ENCODE measurements at regions not wholly inside any gene's neighbourhood (a gene's known extent, or its start where the extent isn't known, plus 50 kb on each side); places are given as distances from the start of the nearest gene placed in this dataset.

GRCh38 chr2:12855508-12855907, 138.8 kb downstream of the TRIB2 start:
- Histone ChIP-seq H3K9ac (ENCODE audit: low read length) (no peak overlapping the region), H3K27ac (ENCODE audit: low read length) (no peak overlapping the region), H3K9me3 (ENCODE audit: low read length) (no peaks in the 10 kb centered on the region), H2AFZ (ENCODE audit: low read length) (no peak overlapping the region), H3K36me3 (ENCODE audit: insufficient read depth, low read length) (no peaks in the 10 kb centered on the region), H4K20me1 (ENCODE audit: insufficient read depth, low read depth, low read length) (no peaks in the 10 kb centered on the region), H3K4me2 (ENCODE audit: low read depth, low read length, poor library complexity, severe bottlenecking) (no peak overlapping the region), H3K4me1 (ENCODE audit: low read length) (no peaks in the 10 kb centered on the region), H3K27me3 (ENCODE audit: low read length) (no peaks in the 10 kb centered on the region), H3K4me3 (ENCODE audit: low read length) (no peak overlapping the region), H3K9me2 (replicated peaks; ENCODE audit: insufficient read depth, low read length) (no peaks in the 10 kb centered on the region), H3K79me2 (ENCODE audit: low read length) (no peaks in the 10 kb centered on the region)
- DNase-seq: no peak

GRCh38 chr2:12856934-12857601, 140.3 kb downstream of the TRIB2 start:
- H3K4me3 ChIP-seq (ENCODE audit: low read length): no peak overlapping the region
- no peaks in the 10 kb centered on the region for H3K36me3 ChIP-seq (ENCODE audit: insufficient read depth, low read length)
- H3K79me2 ChIP-seq (ENCODE audit: low read length): no peaks in the 10 kb centered on the region
- no peaks in the 10 kb centered on the region for H3K9me3 ChIP-seq (ENCODE audit: low read length)
- H4K20me1 ChIP-seq (ENCODE audit: insufficient read depth, low read depth, low read length): no peaks in the 10 kb centered on the region
- no peak overlapping the region for H3K9ac ChIP-seq (ENCODE audit: low read length)
- H3K27me3 ChIP-seq (ENCODE audit: low read length): no peaks in the 10 kb centered on the region
- no peak overlapping the region for H3K27ac ChIP-seq (ENCODE audit: low read length)
- no peaks in the 10 kb centered on the region for H3K4me1 ChIP-seq (ENCODE audit: low read length)
- no peaks in the 10 kb centered on the region for H3K9me2 ChIP-seq (replicated peaks; ENCODE audit: insufficient read depth, low read length)
- no peak for DNase-seq
- no peak overlapping the region for H3K4me2 ChIP-seq (ENCODE audit: low read depth, low read length, poor library complexity, severe bottlenecking)
- H2AFZ ChIP-seq (ENCODE audit: low read length): no peak overlapping the region

DNA sequence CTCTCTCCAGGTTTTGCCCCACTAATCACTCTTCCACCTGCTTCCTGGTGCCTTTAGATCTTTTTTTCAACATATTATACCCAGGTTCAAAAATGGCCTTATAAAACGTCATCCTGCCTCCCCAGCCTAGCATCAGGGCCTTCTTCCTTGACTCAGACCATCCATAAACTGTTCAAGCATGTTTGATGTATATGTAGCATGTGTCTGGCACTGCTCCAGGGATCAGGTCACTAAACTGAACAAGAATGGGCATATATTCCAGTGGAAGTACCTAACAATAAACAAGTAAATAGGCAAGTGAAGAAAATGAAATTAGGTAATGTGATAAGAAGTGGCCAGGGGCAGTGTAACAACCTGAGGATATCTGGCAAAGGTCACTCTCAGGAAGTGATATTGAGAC, 141.2 kb downstream of the TRIB2 start:
- no peaks in the 10 kb centered on the region for H3K9me3 ChIP-seq (ENCODE audit: low read length)
- no peaks in the 10 kb centered on the region for H3K9me2 ChIP-seq (replicated peaks; ENCODE audit: insufficient read depth, low read length)
- no peak overlapping the region for H3K4me2 ChIP-seq (ENCODE audit: low read depth, low read length, poor library complexity, severe bottlenecking)
- no peaks in the 10 kb centered on the region for H3K27me3 ChIP-seq (ENCODE audit: low read length)
- H3K79me2 ChIP-seq (ENCODE audit: low read length): no peaks in the 10 kb centered on the region
- no peak overlapping the region for H3K9ac ChIP-seq (ENCODE audit: low read length)
- H3K4me1 ChIP-seq (ENCODE audit: low read length): no peaks in the 10 kb centered on the region
- no peak for DNase-seq
- H2AFZ ChIP-seq (ENCODE audit: low read length): no peak overlapping the region
- no peaks in the 10 kb centered on the region for H3K36me3 ChIP-seq (ENCODE audit: insufficient read depth, low read length)
- no peak overlapping the region for H3K27ac ChIP-seq (ENCODE audit: low read length)
- no peaks in the 10 kb centered on the region for H4K20me1 ChIP-seq (ENCODE audit: insufficient read depth, low read depth, low read length)
- H3K4me3 ChIP-seq (ENCODE audit: low read length): no peak overlapping the region

DNA sequence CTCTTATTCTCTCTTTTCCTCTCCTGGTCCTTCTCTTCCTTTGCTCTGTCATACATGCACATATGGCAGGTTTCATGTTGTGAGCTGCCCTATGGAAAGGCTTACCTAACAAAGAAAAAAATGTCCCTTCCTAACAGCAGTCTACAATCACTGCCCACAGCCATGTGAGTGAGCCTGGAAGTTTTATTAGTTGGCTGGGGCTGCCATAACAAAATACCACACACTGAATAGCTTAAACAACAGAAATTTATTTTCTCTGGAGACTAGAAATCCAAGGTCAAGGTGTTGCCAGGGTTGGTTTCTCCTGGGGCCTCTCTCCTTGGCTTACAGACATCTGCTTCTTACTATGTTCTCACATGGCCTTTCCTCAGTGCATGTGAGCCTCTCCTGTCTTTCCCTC, 142.1 kb downstream of the TRIB2 start:
- Histone ChIP-seq H3K27ac (ENCODE audit: low read length) (no peak overlapping the region), H3K9ac (ENCODE audit: low read length) (no peak overlapping the region), H3K36me3 (ENCODE audit: insufficient read depth, low read length) (no peaks in the 10 kb centered on the region), H3K4me3 (ENCODE audit: low read length) (no peak overlapping the region), H2AFZ (ENCODE audit: low read length) (no peak overlapping the region), H3K9me3 (ENCODE audit: low read length) (no peaks in the 10 kb centered on the region; the same call in 1 of the 2 replicates), H3K4me1 (ENCODE audit: low read length) (no peaks in the 10 kb centered on the region), H3K4me2 (ENCODE audit: low read depth, low read length, poor library complexity, severe bottlenecking) (no peak overlapping the region), H3K9me2 (replicated peaks; ENCODE audit: insufficient read depth, low read length) (no peaks in the 10 kb centered on the region), H4K20me1 (ENCODE audit: insufficient read depth, low read depth, low read length) (no peaks in the 10 kb centered on the region), H3K79me2 (ENCODE audit: low read length) (no peaks in the 10 kb centered on the region), H3K27me3 (ENCODE audit: low read length) (no peaks in the 10 kb centered on the region)
- no peak for DNase-seq

DNA sequence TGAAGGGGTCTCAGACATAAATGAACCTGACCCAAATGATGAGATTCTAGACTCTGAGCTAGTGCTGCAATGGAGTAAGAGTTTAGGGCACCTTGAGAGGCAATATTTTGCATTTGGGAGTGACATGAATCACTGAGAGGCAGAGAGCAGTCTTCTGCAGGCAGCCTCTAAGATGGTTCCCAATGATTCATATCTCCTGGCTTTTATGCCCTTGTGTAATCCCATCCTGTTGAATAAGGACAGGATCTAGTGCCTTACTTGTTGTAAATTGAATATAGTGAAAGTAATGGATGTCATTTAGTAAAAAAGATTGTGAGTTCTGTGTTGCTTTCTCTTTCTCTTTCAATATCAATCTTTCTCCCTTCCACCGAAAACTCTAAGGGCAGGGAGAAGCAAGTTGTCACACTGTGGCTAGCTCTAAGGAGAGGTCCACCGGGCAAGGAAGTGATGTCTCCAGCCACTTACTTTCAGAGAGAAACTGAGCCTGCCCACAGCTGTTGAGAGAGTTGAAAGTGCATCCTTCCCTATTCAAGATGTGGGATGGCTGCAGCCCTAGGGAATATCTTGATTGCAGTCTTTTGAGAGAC, 144.7 kb downstream of the TRIB2 start:
- no peaks in the 10 kb centered on the region for H3K9me2 ChIP-seq (replicated peaks; ENCODE audit: insufficient read depth, low read length)
- no peaks in the 10 kb centered on the region for H3K79me2 ChIP-seq (ENCODE audit: low read length)
- H2AFZ ChIP-seq (ENCODE audit: low read length): no peak overlapping the region
- H3K36me3 ChIP-seq (ENCODE audit: insufficient read depth, low read length): no peaks in the 10 kb centered on the region
- H3K9me3 ChIP-seq (ENCODE audit: low read length): no peaks in the 10 kb centered on the region; the same call in 1 of the 2 replicates
- H3K27ac ChIP-seq (ENCODE audit: low read length): no peak overlapping the region
- H3K4me2 ChIP-seq (ENCODE audit: low read depth, low read length, poor library complexity, severe bottlenecking): no peak overlapping the region
- H4K20me1 ChIP-seq (ENCODE audit: insufficient read depth, low read depth, low read length): no peaks in the 10 kb centered on the region
- no peak overlapping the region for H3K9ac ChIP-seq (ENCODE audit: low read length)
- H3K4me1 ChIP-seq (ENCODE audit: low read length): no peaks in the 10 kb centered on the region
- DNase-seq: no peak
- H3K4me3 ChIP-seq (ENCODE audit: low read length): no peak overlapping the region
- H3K27me3 ChIP-seq (ENCODE audit: low read length): no peaks in the 10 kb centered on the region; the same call in 1 of the 2 replicates

- no peaks in the 10 kb centered on the region for H3K36me3 ChIP-seq (ENCODE audit: insufficient read depth, low read length)
- no peaks in the 10 kb centered on the region for H3K79me2 ChIP-seq (ENCODE audit: low read length)
- no peak for DNase-seq
- no peaks in the 10 kb centered on the region; the same call in 1 of the 2 replicates for H3K27me3 ChIP-seq (ENCODE audit: low read length)
- H3K4me3 ChIP-seq (ENCODE audit: low read length): no peak overlapping the region
- no peaks in the 10 kb centered on the region for H3K4me1 ChIP-seq (ENCODE audit: low read length)
- H3K9me3 ChIP-seq (ENCODE audit: low read length): no peaks in the 10 kb centered on the region; the same call in 1 of the 2 replicates
- H2AFZ ChIP-seq (ENCODE audit: low read length): no peak overlapping the region
- H3K9ac ChIP-seq (ENCODE audit: low read length): no peak overlapping the region
- H4K20me1 ChIP-seq (ENCODE audit: insufficient read depth, low read depth, low read length): no peaks in the 10 kb centered on the region
- no peak overlapping the region for H3K27ac ChIP-seq (ENCODE audit: low read length)
- H3K9me2 ChIP-seq (replicated peaks; ENCODE audit: insufficient read depth, low read length): no peaks in the 10 kb centered on the region
- no peak overlapping the region for H3K4me2 ChIP-seq (ENCODE audit: low read depth, low read length, poor library complexity, severe bottlenecking)
Measured at GRCh38 chr2:12862541-12862940, 145.8 kb downstream of the TRIB2 start.

DNA sequence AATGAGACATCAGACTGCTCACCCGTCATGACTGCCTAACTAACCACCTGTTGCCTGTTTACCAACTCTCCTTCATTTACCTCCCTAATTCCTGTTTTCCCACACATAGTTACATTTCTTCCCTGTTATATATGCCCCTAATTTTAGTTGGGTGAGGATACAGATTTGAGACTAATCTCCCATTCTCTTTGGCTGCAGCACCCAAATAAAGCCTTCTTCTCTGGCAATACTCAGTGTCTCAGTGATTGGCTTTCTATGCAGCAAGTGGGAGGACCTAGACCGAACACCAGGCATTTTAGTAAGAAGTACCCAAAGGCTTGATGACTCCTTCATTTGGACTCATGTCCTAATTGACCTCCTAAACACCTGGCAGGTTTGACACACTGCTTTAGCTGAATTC, 147.2 kb downstream of the TRIB2 start:
- no peaks in the 10 kb centered on the region for H3K36me3 ChIP-seq (ENCODE audit: insufficient read depth, low read length)
- DNase-seq: no peak
- no peaks in the 10 kb centered on the region; the same call in 1 of the 2 replicates for H3K27me3 ChIP-seq (ENCODE audit: low read length)
- no peak overlapping the region for H3K9ac ChIP-seq (ENCODE audit: low read length)
- H3K4me1 ChIP-seq (ENCODE audit: low read length): no peaks in the 10 kb centered on the region
- no peak overlapping the region for H3K4me3 ChIP-seq (ENCODE audit: low read length)
- H3K9me3 ChIP-seq (ENCODE audit: low read length): no peaks in the 10 kb centered on the region; the same call in 1 of the 2 replicates
- H3K27ac ChIP-seq (ENCODE audit: low read length): no peak overlapping the region
- H3K79me2 ChIP-seq (ENCODE audit: low read length): no peaks in the 10 kb centered on the region
- no peaks in the 10 kb centered on the region for H4K20me1 ChIP-seq (ENCODE audit: insufficient read depth, low read depth, low read length)
- no peak overlapping the region for H3K4me2 ChIP-seq (ENCODE audit: low read depth, low read length, poor library complexity, severe bottlenecking)
- no peak overlapping the region for H2AFZ ChIP-seq (ENCODE audit: low read length)
- no peaks in the 10 kb centered on the region for H3K9me2 ChIP-seq (replicated peaks; ENCODE audit: insufficient read depth, low read length)

- Histone ChIP-seq H3K36me3 (ENCODE audit: insufficient read depth, low read length) (no peaks in the 10 kb centered on the region), H3K4me2 (ENCODE audit: low read depth, low read length, poor library complexity, severe bottlenecking) (no peak overlapping the region), H3K9me3 (ENCODE audit: low read length) (no peaks in the 10 kb centered on the region; the same call in 1 of the 2 replicates), H3K9me2 (replicated peaks; ENCODE audit: insufficient read depth, low read length) (no peaks in the 10 kb centered on the region), H3K79me2 (ENCODE audit: low read length) (no peaks in the 10 kb centered on the region), H3K4me3 (ENCODE audit: low read length) (no peak overlapping the region), H2AFZ (ENCODE audit: low read length) (no peak overlapping the region), H3K9ac (ENCODE audit: low read length) (no peak overlapping the region), H3K27ac (ENCODE audit: low read length) (no peak overlapping the region), H4K20me1 (ENCODE audit: insufficient read depth, low read depth, low read length) (no peaks in the 10 kb centered on the region), H3K27me3 (ENCODE audit: low read length) (no peaks in the 10 kb centered on the region; the same call in 1 of the 2 replicates), H3K4me1 (ENCODE audit: low read length) (no peaks in the 10 kb centered on the region)
- DNase-seq: no peak
Measured at GRCh38 chr2:12867631-12868287, 151.0 kb downstream of the TRIB2 start.

All from Karpas-422 (cell line).